ENCODE measurements at regions not wholly inside any gene's neighbourhood (a gene's known extent, or its start where the extent isn't known, plus 50 kb on each side); places are given as distances from the start of the nearest gene placed in this dataset.

GRCh38 chr19:32168606-32169005 is 176.8 kb upstream of the ZNF507 start:
- TF ChIP-seq CTCF (IDR thresholded peaks at IDR 0.05) (no peak), POLR2A (IDR thresholded peaks at IDR 0.05) (no peak)
